ENCODE measurements at regions not wholly inside any gene's neighbourhood (a gene's known extent, or its start where the extent isn't known, plus 50 kb on each side); places are given as distances from the start of the nearest gene placed in this dataset.

DNA sequence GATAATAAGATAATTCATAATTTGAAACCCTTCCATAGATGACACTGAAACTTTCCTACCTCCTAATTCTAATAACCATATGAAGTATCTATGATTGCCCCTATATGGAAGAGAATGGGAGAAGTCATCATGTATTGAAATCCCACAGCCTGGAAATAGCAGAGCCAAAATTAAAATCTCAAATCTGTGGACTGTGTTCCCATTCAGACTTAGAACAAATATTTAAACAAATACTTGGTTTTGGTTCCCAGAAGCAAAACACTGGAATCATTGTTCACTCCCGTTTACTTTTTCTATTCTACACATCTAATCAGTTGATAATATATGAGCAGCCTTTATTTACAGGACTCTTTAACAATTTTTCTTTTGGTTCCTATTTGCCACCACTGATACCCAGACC, 92.6 kb upstream of the PTPRD start:
- TF ChIP-seq, protein P1, sequence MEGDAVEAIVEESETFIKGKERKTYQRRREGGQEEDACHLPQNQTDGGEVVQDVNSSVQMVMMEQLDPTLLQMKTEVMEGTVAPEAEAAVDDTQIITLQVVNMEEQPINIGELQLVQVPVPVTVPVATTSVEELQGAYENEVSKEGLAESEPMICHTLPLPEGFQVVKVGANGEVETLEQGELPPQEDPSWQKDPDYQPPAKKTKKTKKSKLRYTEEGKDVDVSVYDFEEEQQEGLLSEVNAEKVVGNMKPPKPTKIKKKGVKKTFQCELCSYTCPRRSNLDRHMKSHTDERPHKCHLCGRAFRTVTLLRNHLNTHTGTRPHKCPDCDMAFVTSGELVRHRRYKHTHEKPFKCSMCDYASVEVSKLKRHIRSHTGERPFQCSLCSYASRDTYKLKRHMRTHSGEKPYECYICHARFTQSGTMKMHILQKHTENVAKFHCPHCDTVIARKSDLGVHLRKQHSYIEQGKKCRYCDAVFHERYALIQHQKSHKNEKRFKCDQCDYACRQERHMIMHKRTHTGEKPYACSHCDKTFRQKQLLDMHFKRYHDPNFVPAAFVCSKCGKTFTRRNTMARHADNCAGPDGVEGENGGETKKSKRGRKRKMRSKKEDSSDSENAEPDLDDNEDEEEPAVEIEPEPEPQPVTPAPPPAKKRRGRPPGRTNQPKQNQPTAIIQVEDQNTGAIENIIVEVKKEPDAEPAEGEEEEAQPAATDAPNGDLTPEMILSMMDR (IDR thresholded peaks at IDR 0.05 in 4 of 5, conservative IDR thresholded peaks at IDR 0.05 in 1 of 5) = no peak
- TF ChIP-seq POLR2A (IDR thresholded peaks at IDR 0.05) = no peak
